ENCODE measurements at regions not wholly inside any gene's neighbourhood (a gene's known extent, or its start where the extent isn't known, plus 50 kb on each side); places are given as distances from the start of the nearest gene placed in this dataset.

DNA sequence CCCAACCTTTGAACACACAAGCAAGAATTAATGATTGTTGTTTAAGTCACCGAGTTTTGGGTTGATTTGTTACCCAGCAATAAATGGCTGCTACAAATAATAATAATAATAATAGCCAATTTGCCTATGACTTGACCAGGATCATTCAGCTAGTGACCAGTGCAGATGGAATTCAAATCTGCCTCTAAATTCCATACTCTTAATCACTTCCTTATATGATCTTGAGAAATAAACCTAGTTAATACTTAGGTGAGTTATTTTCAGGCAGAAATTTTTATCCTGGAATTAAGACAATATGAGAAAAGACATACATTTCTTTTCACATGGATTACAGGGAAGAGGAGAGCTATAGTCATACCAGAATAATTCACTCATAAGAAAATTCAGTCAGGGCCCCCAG lies 116.0 kb upstream of the GALNT15 start:
- no peaks in the 10 kb centered on the region for H4K20me1 ChIP-seq (ENCODE audit: insufficient read depth, low read length)
- DNase-seq = no peak
- H3K4me3 Mint-ChIP-seq = no peak overlapping the region
- H3K9me3 Mint-ChIP-seq = peaks cover 0 to 4% (median 0%) of the 10 kb centered on the region in 7 donors
- no CpG with 5 or more reads among the region's 1 CpG for WGBS (ENCODE audit: insufficient coverage)
- no peaks in the 10 kb centered on the region for H3K9me3 ChIP-seq (replicated peaks in 1 of 2; ENCODE audit: control insufficient read depth in 1 of 2, insufficient read depth in 1 of 2, low read length in 2 of 2)
- H3K79me2 ChIP-seq (ENCODE audit: insufficient read depth, low read length) = no peaks in the 10 kb centered on the region
- no peak overlapping the region for H3K27ac Mint-ChIP-seq
- no peaks in the 10 kb centered on the region for H3K36me3 Mint-ChIP-seq
- no peak overlapping the region for H2AFZ ChIP-seq (ENCODE audit: insufficient read depth, low read depth, low read length, poor library complexity, severe bottlenecking)
- TF ChIP-seq, protein P1, sequence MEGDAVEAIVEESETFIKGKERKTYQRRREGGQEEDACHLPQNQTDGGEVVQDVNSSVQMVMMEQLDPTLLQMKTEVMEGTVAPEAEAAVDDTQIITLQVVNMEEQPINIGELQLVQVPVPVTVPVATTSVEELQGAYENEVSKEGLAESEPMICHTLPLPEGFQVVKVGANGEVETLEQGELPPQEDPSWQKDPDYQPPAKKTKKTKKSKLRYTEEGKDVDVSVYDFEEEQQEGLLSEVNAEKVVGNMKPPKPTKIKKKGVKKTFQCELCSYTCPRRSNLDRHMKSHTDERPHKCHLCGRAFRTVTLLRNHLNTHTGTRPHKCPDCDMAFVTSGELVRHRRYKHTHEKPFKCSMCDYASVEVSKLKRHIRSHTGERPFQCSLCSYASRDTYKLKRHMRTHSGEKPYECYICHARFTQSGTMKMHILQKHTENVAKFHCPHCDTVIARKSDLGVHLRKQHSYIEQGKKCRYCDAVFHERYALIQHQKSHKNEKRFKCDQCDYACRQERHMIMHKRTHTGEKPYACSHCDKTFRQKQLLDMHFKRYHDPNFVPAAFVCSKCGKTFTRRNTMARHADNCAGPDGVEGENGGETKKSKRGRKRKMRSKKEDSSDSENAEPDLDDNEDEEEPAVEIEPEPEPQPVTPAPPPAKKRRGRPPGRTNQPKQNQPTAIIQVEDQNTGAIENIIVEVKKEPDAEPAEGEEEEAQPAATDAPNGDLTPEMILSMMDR (IDR thresholded peaks at IDR 0.05) = no peak
- H3K27me3 Mint-ChIP-seq (ENCODE audit: low read depth in 3 of 3) = peaks cover 2 to 8% (median 2%) of the 10 kb centered on the region in 3 donors
- no peak overlapping the region for H3K9ac ChIP-seq (ENCODE audit: insufficient read depth, low read length, poor library complexity, severe bottlenecking)
- intact Hi-C loops (cut with micrococcal nuclease) = no loop called here
- H3K36me3 ChIP-seq (replicated peaks in 1 of 2; ENCODE audit: control insufficient read depth in 1 of 2, insufficient read depth in 2 of 2, low read length in 2 of 2) = no peaks in the 10 kb centered on the region
- H3K4me1 Mint-ChIP-seq = no peaks in the 10 kb centered on the region
- no peak overlapping the region for H3K27ac ChIP-seq (ENCODE audit: low read depth in 1 of 2, low read length in 2 of 2)
- H3K4me1 ChIP-seq (ENCODE audit: control insufficient read depth in 1 of 2, insufficient read depth in 2 of 2, low read length in 2 of 2) = no peaks in the 10 kb centered on the region
- H3K4me2 ChIP-seq (replicated peaks; ENCODE audit: extremely low read depth, low read length, poor library complexity, severe bottlenecking) = no peak overlapping the region
- no peaks in the 10 kb centered on the region for H3K27me3 ChIP-seq (ENCODE audit: control insufficient read depth in 2 of 2, insufficient read depth in 2 of 2, low read length in 2 of 2)
- H3K4me3 ChIP-seq (replicated peaks in 1 of 3; ENCODE audit: low read depth in 2 of 3, low read length in 3 of 3) = no peak overlapping the region

- Mint-ChIP-seq H3K36me3 (no peaks in the 10 kb centered on the region), H3K4me3 (no peak overlapping the region), H3K4me1 (no peaks in the 10 kb centered on the region), H3K9me3 (peaks cover 0 to 4% (median 0%) of the 10 kb centered on the region in 7 donors), H3K27me3 (ENCODE audit: low read depth in 3 of 3) (peaks cover 2 to 8% (median 2%) of the 10 kb centered on the region in 3 donors), H3K27ac (no peak overlapping the region)
- Histone ChIP-seq H3K9me3 (replicated peaks in 1 of 2; ENCODE audit: control insufficient read depth in 1 of 2, insufficient read depth in 1 of 2, low read length in 2 of 2) (no peaks in the 10 kb centered on the region), H3K9ac (ENCODE audit: insufficient read depth, low read length, poor library complexity, severe bottlenecking) (no peak overlapping the region), H3K36me3 (replicated peaks in 1 of 2; ENCODE audit: control insufficient read depth in 1 of 2, insufficient read depth in 2 of 2, low read length in 2 of 2) (no peaks in the 10 kb centered on the region), H3K4me3 (replicated peaks in 1 of 3; ENCODE audit: low read depth in 2 of 3, low read length in 3 of 3) (no peak overlapping the region), H3K27ac (ENCODE audit: low read depth in 1 of 2, low read length in 2 of 2) (no peak overlapping the region), H3K27me3 (ENCODE audit: control insufficient read depth in 2 of 2, insufficient read depth in 2 of 2, low read length in 2 of 2) (no peaks in the 10 kb centered on the region), H3K4me1 (ENCODE audit: control insufficient read depth in 1 of 2, insufficient read depth in 2 of 2, low read length in 2 of 2) (no peaks in the 10 kb centered on the region), H2AFZ (ENCODE audit: insufficient read depth, low read depth, low read length, poor library complexity, severe bottlenecking) (no peak overlapping the region), H3K4me2 (replicated peaks; ENCODE audit: extremely low read depth, low read length, poor library complexity, severe bottlenecking) (no peak overlapping the region), H4K20me1 (ENCODE audit: insufficient read depth, low read length) (no peaks in the 10 kb centered on the region), H3K79me2 (ENCODE audit: insufficient read depth, low read length) (no peaks in the 10 kb centered on the region)
- no peak for DNase-seq
- TF ChIP-seq, protein P1 (IDR thresholded peaks at IDR 0.05) = no peak
- intact Hi-C loops (cut with micrococcal nuclease) = no loop called here
- WGBS (ENCODE audit: insufficient coverage) = 100% methylated on average over 2 of the region's 5 CpGs
Measured at GRCh38 chr3:16059081-16059537, 115.4 kb upstream of the GALNT15 start.

Measured in CD14-positive monocyte (primary cell).